Left cardiac atrium (tissue), 4 donors: ENCODE measurements at regions not wholly inside any gene's neighbourhood (a gene's known extent, or its start where the extent isn't known, plus 50 kb on each side); places are given as distances from the start of the nearest gene placed in this dataset.
"Not testable (repeated sequence)": the region's sequence is repeated elsewhere in the genome, so short reads cannot be mapped to it uniquely, and the experiment has no call there.

Experiments used
- ATAC-seq, 2 donors: fragments of 200-7000 bp; cut with Tn5 transposase; one replicate each; pipeline ENCODE4 v1.9.1; 2020; ENCODE audit warnings: mild to moderate bottlenecking in 2 of 2, moderate library complexity in 2 of 2
- DNase-seq: peaks from one replicate; pipeline ENCODE4 v3.0.0-alpha.2; 2020
- intact Hi-C, 2 donors: fragments of 100-400 bp; cut with DNase I; formaldehyde crosslinking; loops; one replicate each; pipeline versions ENCODE4 v1.14.1 to v1.15.1; 2022 to 2023
- donor health status: DM: no; HTN: yes; CAD: no.
- donor health status: DM: no; HTN: yes; CAD: no; lungs with severe emphysema.
- donor health status: DM: yes; HTN: yes; CAD: no.
- donor health status: Dilated cardiomyopathy.

DNA sequence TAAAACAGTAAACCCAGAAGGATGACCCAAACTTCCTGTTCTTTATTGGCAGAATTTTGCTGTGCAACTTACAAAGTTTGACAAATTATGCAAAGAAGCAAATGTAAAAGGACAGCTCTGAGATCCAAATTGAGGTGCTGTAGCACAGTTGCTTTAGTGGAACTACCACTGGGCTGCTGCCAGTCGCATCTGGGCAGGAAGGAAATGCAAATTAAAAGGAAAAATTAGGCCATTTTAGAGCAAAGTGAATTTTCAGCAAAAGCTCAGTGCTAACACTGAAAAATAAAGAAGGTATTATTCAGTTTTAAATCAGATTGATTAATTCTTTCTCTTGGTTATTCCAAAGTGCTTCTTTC, 104.5 kb downstream of the ZMAT3 start:
- DNase-seq (no peak), ATAC-seq (no peak)
- intact Hi-C loops, result loop anchor here (5.0 to 10.0 kb wide), 2 partner anchors 522 to 530 kb away; no protein-coding TSS in a partner anchor

DNA sequence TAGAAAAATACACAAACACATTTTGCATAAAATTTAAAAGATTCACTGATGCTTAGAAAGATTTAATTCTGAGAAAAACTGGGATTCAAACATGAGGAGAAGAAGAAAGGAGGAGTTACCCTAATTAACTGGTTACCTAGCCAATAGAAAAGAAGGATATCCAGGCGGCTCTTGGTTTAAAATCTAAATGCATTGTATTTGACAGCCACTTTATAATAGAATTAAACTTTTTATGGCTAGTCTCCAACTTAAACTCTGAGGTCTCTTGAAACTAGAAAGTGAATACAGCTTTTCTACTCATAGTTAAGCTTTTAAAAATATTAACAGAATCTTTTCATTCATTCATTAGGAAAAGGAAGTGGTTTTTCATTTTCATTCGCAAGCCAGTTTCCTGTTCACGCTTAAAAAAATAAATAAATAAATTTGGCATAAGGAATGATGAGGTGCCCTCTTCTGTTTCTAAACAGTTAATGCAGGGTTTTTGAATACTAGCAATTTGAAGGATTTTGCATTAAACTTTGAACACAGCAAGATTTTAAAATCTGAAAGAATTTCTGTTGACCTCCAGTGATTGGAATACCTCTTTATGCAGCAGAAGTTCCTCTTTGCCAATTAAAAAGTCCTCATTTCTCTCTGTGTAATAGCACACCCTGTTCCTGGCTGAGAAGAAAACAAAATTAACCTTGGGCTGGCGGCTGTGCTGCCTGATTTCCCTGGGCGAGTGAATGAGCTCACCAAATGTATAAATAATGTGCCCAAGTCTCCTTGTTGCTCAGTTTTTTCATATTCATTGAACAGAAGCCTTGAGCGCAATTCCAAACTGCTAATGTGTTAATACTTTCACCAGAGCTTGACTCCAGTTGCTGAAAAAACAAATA, 105.1 kb downstream of the ZMAT3 start:
- intact Hi-C loops, result loop anchor here (5.0 to 10.0 kb wide), 2 partner anchors 522 to 529 kb away; no protein-coding TSS in a partner anchor
- ATAC-seq, result peak; percentile 37 to 44

DNA sequence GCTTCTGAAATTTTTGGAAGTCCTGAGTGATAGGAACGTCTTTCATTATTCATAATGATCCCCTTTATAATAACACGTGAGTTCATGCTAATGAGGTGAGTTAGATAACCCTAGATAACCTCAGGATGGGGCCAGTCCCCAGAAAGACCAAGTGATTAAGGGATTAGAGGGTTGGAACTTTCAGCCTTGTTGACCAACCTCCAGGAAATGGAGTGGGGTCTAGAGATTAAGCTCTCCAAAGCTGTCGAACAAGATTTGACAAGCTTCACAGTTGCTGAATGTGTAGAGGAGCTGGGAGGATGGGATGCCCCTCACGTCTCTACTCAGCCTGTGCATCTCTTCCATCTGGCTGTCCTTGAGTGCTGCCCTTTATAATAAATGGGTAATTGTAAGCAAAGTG, 107.1 kb downstream of the ZMAT3 start:
- intact Hi-C loops, result loop anchor here in 1 of 2 donors (10.0 kb wide), 1 partner anchor 520 kb away; no protein-coding TSS in a partner anchor
- ATAC-seq (no peak), DNase-seq (no peak)

More for the DNA sequence above, 105.1 kb downstream of the ZMAT3 start:
- DNase-seq, result no peak

DNA sequence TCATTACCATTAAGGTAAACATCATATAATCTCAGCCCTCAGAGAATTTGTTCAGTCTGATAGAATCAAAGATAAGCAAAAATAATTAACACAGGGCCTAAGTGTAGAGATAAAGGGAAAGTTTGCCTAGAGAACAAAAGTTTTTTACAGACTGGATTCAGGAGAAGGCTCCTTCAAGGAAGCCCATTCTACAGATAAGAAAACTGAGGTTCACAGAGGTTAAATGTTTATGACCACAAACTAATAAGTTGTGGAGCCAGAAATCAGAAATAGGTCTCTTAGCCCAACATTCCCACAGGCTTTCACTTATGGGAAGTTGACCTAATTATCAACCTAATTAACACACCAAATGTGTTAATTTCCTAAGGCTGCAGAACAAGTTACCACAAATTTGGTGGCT, 110.7 kb downstream of the ZMAT3 start:
- DNase-seq (no peak), ATAC-seq (no peak)
- intact Hi-C loops, result loop anchor here in 1 of 2 donors (10.0 kb wide), 1 partner anchor 516 kb away; no protein-coding TSS in a partner anchor

DNA sequence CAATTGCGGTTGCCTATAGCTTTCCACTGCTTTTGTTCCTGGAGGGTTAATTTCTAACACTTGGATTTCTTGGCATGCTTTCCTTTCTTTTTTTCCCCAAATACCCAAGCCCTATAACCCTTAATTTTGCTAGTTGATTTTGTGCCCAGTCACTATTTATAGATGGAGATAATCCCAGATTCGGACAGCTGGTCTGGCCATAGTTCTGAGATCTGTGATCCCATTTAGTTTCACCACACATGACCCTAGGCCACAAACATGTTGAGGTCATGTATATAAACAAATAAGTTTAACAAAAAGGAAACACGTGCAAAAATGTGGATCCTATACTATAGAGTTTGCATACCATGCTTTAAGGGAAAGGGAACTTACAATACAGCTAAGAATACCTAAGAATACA, 111.4 kb downstream of the ZMAT3 start:
- intact Hi-C loops, result loop anchor here in 1 of 2 donors (10.0 kb wide), 1 partner anchor 515 kb away; no protein-coding TSS in a partner anchor
- DNase-seq (no peak), ATAC-seq (no peak)

DNA sequence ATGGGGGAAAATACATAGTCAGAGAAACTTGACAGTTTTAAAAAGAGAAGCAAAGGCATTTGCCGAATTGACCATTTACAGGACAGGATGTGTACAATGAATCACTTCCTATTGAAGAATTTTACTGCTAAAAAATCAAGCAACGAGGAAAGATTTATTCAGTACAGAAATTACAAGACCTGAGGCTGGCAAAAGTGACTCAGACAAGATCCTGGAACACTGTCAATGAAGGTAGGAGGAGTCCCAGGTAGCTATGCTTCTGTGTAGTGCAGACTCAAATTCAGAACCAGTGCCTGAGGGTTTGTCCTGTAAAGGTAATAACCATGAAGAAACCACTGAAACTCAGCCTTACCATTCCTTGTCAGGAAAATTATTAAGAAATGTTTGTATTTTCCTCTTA, 120.9 kb downstream of the ZMAT3 start:
- intact Hi-C loops, result no loop called here
- DNase-seq (no peak), ATAC-seq (no peak)

DNA sequence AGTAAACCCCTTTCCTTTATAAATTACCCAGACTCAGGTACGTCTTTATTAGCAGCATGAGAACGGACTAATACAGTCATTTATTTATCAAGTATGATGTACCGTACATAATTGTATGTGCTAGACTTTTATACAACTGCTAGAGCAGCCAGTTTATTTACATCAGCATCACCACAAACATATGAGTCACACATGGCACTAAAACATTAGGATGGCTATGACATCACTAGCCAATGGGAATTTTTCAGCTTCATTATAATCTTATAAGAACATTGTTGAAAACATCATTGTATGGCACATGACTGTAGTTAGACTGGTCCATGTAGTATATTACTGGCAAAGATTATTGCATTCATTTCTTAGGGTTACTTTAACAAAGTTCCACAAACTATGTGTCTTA, 121.7 kb downstream of the ZMAT3 start:
- no peak for ATAC-seq

DNA sequence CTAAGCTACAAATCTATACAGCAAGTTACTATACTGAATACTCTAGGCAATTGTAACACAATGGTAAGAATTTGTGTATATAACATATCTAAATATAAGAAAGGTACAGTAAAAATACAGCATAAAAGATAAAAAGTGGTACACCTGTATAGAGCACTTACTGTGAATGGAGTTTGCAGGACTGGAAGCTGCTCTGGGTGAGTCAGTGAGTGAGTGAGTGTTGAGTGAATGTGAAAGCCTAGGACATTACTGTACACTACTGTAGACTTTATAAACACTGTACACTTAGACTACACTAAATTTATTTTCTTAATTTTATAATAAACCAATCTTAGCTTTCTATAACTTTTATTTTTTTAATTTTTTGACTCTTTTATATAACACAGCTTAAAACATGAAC, 123.1 kb downstream of the ZMAT3 start:
- intact Hi-C loops, result loop anchor here in 1 of 2 donors (5.0 kb wide), 1 partner anchor 506 kb away; no protein-coding TSS in a partner anchor
- ATAC-seq, result no peak
- no peak for DNase-seq

More for the DNA sequence above, 121.7 kb downstream of the ZMAT3 start:
- no peak for DNase-seq
- intact Hi-C loops, result loop anchor here in 1 of 2 donors (5.0 kb wide), 1 partner anchor 508 kb away; no protein-coding TSS in a partner anchor

DNA sequence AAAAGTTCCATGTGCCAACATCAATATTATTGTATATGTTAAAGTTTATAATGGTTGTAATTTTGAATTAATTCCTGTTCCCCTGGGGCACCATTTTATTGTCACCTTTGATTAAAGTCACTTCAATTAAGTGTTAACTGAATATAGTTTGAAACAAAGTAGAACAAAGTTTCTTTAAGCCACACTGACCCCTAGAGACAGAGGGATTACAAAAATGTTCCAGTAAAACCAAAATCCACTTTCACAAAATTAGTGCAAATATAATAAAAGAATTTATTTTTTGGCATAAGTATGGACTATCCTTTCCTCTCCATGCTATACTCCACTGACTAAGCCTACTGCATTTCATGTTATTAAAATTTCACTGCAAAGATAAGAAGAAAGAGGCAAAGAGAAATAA, 123.9 kb downstream of the ZMAT3 start:
- DNase-seq (no peak), ATAC-seq (no peak)
- intact Hi-C loops, result loop anchor here in 1 of 2 donors (5.0 kb wide), 1 partner anchor 505 kb away; no protein-coding TSS in a partner anchor

DNA sequence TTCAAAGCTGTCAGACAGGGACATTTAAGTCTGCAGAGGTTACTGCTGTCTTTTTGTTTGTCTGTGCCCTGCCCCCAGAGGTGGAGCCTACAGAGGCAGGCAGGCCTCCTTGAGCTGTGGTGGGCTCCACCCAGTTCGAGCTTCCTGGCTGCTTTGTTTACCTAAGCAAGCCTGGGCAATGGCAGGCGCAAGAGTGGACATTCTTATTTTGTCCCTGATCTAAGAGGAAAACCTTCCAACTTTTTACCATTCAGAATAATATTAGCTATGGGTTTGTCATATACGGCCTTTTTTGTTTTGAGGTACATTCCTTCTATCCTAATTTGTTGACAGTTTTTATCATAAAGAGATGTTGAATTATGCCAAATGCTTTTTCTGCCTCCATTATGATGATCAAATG, 129.3 kb downstream of the ZMAT3 start:
- ATAC-seq, intact Hi-C loops, DNase-seq: not testable (repeated sequence)

DNA sequence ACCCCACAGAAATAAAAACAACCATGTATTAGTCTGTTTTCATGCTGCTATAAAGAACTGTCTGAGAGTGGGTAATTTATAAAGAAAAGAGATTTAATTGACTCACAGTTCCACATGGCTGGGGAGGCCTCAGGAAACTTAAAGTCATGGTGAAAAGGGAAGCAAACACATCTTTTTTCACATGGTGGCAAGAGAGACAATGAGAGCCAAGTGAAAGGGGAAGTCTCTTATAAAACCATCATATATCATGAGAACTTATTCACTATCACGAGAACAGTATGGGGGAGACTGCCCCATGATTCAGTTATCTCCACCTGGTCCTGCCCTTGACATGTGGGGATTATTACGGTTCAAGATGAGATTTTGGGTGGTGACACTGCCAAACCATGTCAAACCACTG, 141.5 kb downstream of the ZMAT3 start:
- intact Hi-C loops, result no loop called here
- no peak for DNase-seq
- ATAC-seq, result no peak

DNA sequence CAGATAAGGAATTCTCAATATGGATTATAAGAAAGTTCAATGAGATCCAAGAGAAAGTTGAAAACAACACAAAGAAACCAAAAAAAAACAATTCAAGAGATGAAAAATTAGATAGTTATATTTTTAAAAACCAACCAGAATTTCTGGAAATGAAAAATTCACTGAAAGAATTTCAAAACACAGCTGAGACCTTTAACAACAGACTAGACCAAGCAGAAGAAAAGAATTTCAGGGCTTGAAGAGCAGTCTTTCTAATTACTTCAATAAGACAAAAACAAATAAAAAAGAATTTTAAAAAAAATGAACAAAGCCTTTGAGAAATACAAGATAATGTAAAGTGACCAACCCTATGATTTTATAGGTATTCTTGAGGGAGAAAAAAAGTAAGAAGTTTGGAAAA, 155.4 kb downstream of the ZMAT3 start:
- intact Hi-C loops, result no loop called here
- ATAC-seq (no peak), DNase-seq (no peak)

DNA sequence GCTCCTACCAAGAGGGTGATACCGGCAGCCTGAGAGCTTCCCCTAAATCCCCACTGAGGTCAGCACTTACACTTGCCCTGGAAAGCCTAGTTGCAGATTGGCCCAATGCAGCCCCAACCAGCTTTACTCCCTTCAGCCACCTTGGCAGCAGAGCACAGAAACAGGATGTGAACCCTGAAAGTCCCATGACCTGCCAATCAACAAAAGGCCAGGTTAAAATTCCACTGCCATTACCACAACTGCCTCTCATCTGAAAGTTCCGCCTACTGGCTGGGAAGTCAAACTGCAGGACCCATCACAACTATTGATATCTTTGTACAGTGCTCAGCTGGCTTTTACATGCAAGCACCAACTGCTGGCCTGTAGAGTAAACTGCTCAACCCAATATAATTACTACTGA, 156.2 kb downstream of the ZMAT3 start:
- intact Hi-C loops, result no loop called here
- ATAC-seq (no peak), DNase-seq (no peak)

DNA sequence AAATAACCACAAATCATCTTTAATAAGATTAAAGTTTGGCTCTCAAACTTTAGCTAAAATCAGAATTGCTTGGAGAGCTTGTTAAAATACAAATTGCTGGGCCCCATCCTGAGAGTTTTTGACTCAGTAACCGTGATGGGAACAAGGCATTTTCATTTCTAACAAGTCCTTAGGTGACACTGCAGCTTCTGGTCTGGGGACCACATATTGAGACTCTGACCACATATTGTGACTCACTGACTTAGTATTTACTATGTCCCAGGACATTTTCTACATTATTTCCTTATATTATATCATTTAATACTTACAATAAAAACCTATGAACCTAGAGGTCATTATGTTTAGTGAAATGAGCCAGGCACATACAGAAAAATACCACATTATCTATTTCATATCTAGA, 164.5 kb downstream of the ZMAT3 start:
- ATAC-seq (no peak), DNase-seq (no peak)
- intact Hi-C loops, result no loop called here

DNA sequence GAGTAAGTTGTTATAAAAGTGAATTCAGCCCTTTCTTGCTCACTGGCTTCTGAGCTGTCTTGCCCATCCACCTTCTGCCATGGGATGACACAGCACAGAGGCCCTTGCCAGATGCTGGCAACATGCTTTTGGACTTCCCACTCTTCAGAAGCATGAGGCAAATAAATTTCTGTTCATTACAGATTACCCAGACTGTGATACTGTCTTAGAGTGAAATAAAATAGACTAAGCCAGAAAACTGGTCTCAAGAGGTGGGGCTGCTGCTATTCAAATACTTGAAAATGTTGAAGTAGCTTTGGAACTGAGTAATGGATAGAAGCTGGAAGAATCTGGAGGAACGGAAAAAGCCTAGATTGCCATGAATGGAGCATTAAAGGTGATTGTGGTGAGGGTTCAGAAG, 170.4 kb downstream of the ZMAT3 start:
- ATAC-seq (no peak), DNase-seq (no peak)
- intact Hi-C loops, result no loop called here

DNA sequence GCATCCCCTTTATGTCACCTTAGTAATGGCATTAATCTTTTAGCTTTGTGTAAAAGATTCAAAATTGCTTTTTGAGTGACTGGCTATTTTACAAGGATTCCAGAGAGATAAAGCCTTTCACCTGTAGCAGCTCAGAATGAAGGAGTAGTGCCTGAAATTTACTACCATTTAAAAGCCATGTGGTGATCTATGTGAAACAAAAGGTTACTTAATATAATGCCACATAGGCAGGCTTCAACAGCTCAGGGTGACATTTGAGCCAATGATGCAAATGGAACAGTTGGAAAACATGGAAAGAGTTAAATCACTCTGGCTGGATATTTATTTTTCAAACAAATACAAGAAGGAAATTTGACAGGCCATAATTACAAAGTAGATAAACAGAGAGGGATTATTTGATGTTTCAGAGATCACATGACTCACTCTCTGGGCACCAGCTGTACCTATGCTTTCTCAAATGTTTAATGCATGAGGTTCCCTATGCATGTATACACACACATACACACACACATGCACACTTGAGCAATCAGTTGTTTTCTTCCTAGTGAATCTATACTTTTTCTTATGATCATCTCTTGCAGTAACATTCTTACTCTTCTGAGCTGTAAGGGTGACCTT, 171.5 kb downstream of the ZMAT3 start:
- DNase-seq (no peak), ATAC-seq (no peak)
- intact Hi-C loops, result no loop called here

DNA sequence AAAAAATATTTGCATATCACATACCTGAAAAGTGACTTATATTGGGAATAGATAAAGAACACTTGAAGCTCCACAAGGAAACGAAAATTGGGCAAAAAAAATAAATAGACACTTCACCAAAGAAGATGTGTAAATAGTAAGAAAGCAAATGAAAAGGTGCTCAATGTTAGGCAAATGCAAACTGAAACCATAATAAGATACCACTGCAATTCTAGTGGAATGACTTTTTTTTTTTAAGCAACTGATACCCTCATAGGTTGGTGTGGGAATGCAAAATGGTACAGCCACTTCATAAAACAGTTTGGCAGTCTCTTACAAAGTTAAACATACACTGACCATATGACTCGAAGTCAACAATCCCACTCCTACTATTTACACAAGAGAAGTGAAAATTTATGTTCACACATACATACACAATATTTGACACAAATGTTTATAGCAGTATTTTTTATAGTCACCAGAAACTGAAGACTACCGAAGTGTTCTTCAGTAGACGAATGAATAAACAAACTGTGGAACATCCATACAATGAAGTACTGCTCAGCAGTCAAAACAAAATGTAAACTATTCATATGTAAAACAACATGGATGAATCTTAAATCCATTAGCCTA, 176.3 kb downstream of the ZMAT3 start:
- DNase-seq (no peak), ATAC-seq (no peak)
- intact Hi-C loops, result no loop called here
